ENCODE measurements at regions not wholly inside any gene's neighbourhood (a gene's known extent, or its start where the extent isn't known, plus 50 kb on each side); places are given as distances from the start of the nearest gene placed in this dataset.

- Mint-ChIP-seq H3K4me3 (ENCODE audit: unreplicated experiment) (no peak overlapping the region), H3K27ac (ENCODE audit: unreplicated experiment) (no peak overlapping the region), H3K4me1 (ENCODE audit: low read depth, unreplicated experiment) (peaks cover 11% of the 10 kb centered on the region), H3K9me3 (ENCODE audit: unreplicated experiment) (peaks cover 13% of the 10 kb centered on the region), H3K27me3 (ENCODE audit: insufficient read depth, unreplicated experiment) (no peaks in the 10 kb centered on the region), H3K36me3 (ENCODE audit: insufficient read depth, unreplicated experiment) (peaks cover 5% of the 10 kb centered on the region)
- no peak for DNase-seq
- no peak for TF ChIP-seq CTCF (IDR thresholded peaks at IDR 0.05; ENCODE audit: insufficient read depth in 1 of 2, low read depth in 1 of 2, low read length in 1 of 2, severe bottlenecking in 1 of 2, unreplicated experiment in 1 of 2)
- Histone ChIP-seq H3K9me3 (no peaks in the 10 kb centered on the region), H3K27me3 (replicated peaks; ENCODE audit: control insufficient read depth, insufficient read depth, low read length) (no peaks in the 10 kb centered on the region), H3K36me3 (ENCODE audit: control insufficient read depth, insufficient read depth, low read length) (no peaks in the 10 kb centered on the region), H3K4me3 (ENCODE audit: low read depth, low read length) (no peak overlapping the region), H3K4me1 (no peaks in the 10 kb centered on the region; the same call in 1 of the 2 replicates)
- CTCF ChIA-PET: no interaction called here
- BruUV-seq (replicated peaks): no TSS peak
- POLR2A ChIA-PET: no interaction called here
- intact Hi-C loops (cut with micrococcal nuclease; ENCODE audit: unreplicated experiment): no loop called here
Observed at GRCh38 chr10:121664671-121665070, 66.4 kb upstream of the FGFR2 start.

GRCh38 chr10:121662945-121663917, 65.0 kb upstream of the FGFR2 start:
- H3K27me3 ChIP-seq (replicated peaks; ENCODE audit: control insufficient read depth, insufficient read depth, low read length): no peaks in the 10 kb centered on the region
- peak in 1 of 2 experiments; percentile 60 for DNase-seq
- Mint-ChIP-seq H3K27me3 (ENCODE audit: insufficient read depth, unreplicated experiment) (no peaks in the 10 kb centered on the region), H3K9me3 (ENCODE audit: unreplicated experiment) (peaks cover 13% of the 10 kb centered on the region), H3K4me1 (ENCODE audit: low read depth, unreplicated experiment) (peaks cover 5% of the 10 kb centered on the region), H3K4me3 (ENCODE audit: unreplicated experiment) (no peak overlapping the region), H3K36me3 (ENCODE audit: insufficient read depth, unreplicated experiment) (no peaks in the 10 kb centered on the region), H3K27ac (ENCODE audit: unreplicated experiment) (no peak overlapping the region)
- POLR2A ChIA-PET: no interaction called here
- no peaks in the 10 kb centered on the region; the same call in 1 of the 2 replicates for H3K4me1 ChIP-seq
- H3K4me3 ChIP-seq (ENCODE audit: low read depth, low read length): no peak overlapping the region
- CTCF ChIA-PET: interaction anchor here (0.6 to 1.0 kb wide), 6 partner anchors 27 to 1757 kb away, joined by 3 to 5 read pairs (median 4); no protein-coding TSS in a partner anchor
- BruUV-seq (replicated peaks): no TSS peak
- no peaks in the 10 kb centered on the region for H3K36me3 ChIP-seq (ENCODE audit: control insufficient read depth, insufficient read depth, low read length)
- no peaks in the 10 kb centered on the region for H3K9me3 ChIP-seq
- TF ChIP-seq CTCF (IDR thresholded peaks at IDR 0.05; ENCODE audit: insufficient read depth in 1 of 2, low read depth in 1 of 2, low read length in 1 of 2, severe bottlenecking in 1 of 2, unreplicated experiment in 1 of 2): peak; percentile 32 to 46
- intact Hi-C loops (cut with micrococcal nuclease; ENCODE audit: unreplicated experiment): loop anchor here (2.0 kb wide), 1 partner anchor 18 kb away; no protein-coding TSS in a partner anchor

- Histone ChIP-seq H3K27me3 (replicated peaks; ENCODE audit: control insufficient read depth, insufficient read depth, low read length) (no peaks in the 10 kb centered on the region), H3K36me3 (ENCODE audit: control insufficient read depth, insufficient read depth, low read length) (no peaks in the 10 kb centered on the region), H3K4me3 (ENCODE audit: low read depth, low read length) (no peak overlapping the region), H3K9me3 (no peaks in the 10 kb centered on the region), H3K4me1 (no peaks in the 10 kb centered on the region)
- no peak for DNase-seq
- H3K36me3 Mint-ChIP-seq (ENCODE audit: insufficient read depth, unreplicated experiment): no peaks in the 10 kb centered on the region
- H3K9me3 Mint-ChIP-seq (ENCODE audit: unreplicated experiment): peaks cover 13% of the 10 kb centered on the region
- no peak for TF ChIP-seq CTCF (IDR thresholded peaks at IDR 0.05; ENCODE audit: insufficient read depth in 1 of 2, low read depth in 1 of 2, low read length in 1 of 2, severe bottlenecking in 1 of 2, unreplicated experiment in 1 of 2)
- H3K4me1 Mint-ChIP-seq (ENCODE audit: low read depth, unreplicated experiment): no peaks in the 10 kb centered on the region
- intact Hi-C loops (cut with micrococcal nuclease; ENCODE audit: unreplicated experiment): loop anchor here (2.0 kb wide), 1 partner anchor 18 kb away; no protein-coding TSS in a partner anchor
- no TSS peak for BruUV-seq (replicated peaks)
- no peak overlapping the region for H3K27ac Mint-ChIP-seq (ENCODE audit: unreplicated experiment)
- no peaks in the 10 kb centered on the region for H3K27me3 Mint-ChIP-seq (ENCODE audit: insufficient read depth, unreplicated experiment)
- ChIA-PET CTCF (interaction anchor here (0.9 to 1.0 kb wide), 2 partner anchors 109 to 238 kb away, joined by 4 read pairs; no protein-coding TSS in a partner anchor), POLR2A (no interaction called here)
- H3K4me3 Mint-ChIP-seq (ENCODE audit: unreplicated experiment): no peak overlapping the region
Observed at GRCh38 chr10:121662531-121662930, 64.3 kb upstream of the FGFR2 start.
